Naive thymus-derived CD8-positive, alpha-beta T cell (primary cell): ENCODE measurements at regions not wholly inside any gene's neighbourhood (a gene's known extent, or its start where the extent isn't known, plus 50 kb on each side); places are given as distances from the start of the nearest gene placed in this dataset.
A peak's percentile ranks its signal among the peaks of the same experiment; 100 is the strongest.
"Not testable (repeated sequence)": the region's sequence is repeated elsewhere in the genome, so short reads cannot be mapped to it uniquely, and the experiment has no call there.

Experiments
- ATAC-seq, 2 donors: fragments of 150-1000 bp; cut with Tn5 transposase in 1 of 2; sonication (Bioruptor Pico), chemical (Tn5 transposase) in 1 of 2; 1 replicate in 1 of 2; 2 replicates in 1 of 2; pipeline ENCODE4 v1.10.0; 2021; ENCODE audit warnings: mild to moderate bottlenecking in 2 of 2, moderate library complexity in 2 of 2
- POLR2A ChIA-PET: fragments of 350-600 bp; sonication (Branson Sonifier 250); formaldehyde crosslinking; loops from one replicate; lab custom pipeline; 2021; ENCODE audit warnings: antibody characterized with exemption; lab: Charles Lee
- DNase-seq, 10 donors: peaks; one replicate each; pipeline versions ENCODE4 v3.0.0 to v3.0.0-alpha.2; 2020 to 2022
- H3K27ac Mint-ChIP-seq, 10 donors: one replicate each; pipeline ENCODE4 v1.8.0; 2020 to 2022; ENCODE audit warnings: mild to moderate bottlenecking in 10 of 10, mixed read lengths in 10 of 10, moderate library complexity in 4 of 10, inconsistent platforms in 1 of 10
- H3K27me3 Mint-ChIP-seq, 5 donors: one replicate each; pipeline ENCODE4 v1.8.0; 2021 to 2022; ENCODE audit warnings: mixed read lengths in 5 of 5
- H3K36me3 Mint-ChIP-seq, 3 donors: one replicate each; pipeline ENCODE4 v1.8.0; 2020 to 2022; ENCODE audit warnings: mixed read lengths in 3 of 3, mild to moderate bottlenecking in 2 of 3, inconsistent platforms in 1 of 3
- H3K4me1 Mint-ChIP-seq, 4 donors: one replicate each; pipeline ENCODE4 v1.8.0; 2021 to 2022; ENCODE audit warnings: mixed read lengths in 4 of 4
- H3K4me3 Mint-ChIP-seq, 10 donors: one replicate each; pipeline ENCODE4 v1.8.0; 2020 to 2022; ENCODE audit warnings: mild to moderate bottlenecking in 10 of 10, mixed read lengths in 10 of 10, moderate library complexity in 6 of 10, inconsistent platforms in 1 of 10
- H3K9me3 Mint-ChIP-seq, 9 donors: one replicate each; pipeline ENCODE4 v1.8.0; 2020 to 2022; ENCODE audit warnings: mixed read lengths in 9 of 9, mild to moderate bottlenecking in 3 of 9, inconsistent platforms in 1 of 9, moderate library complexity in 1 of 9

GRCh38 chr6:140464720-140465119 lies 1090.3 kb upstream of the CITED2 start:
- peaks cover 4 to 13% (median 5%) of the 10 kb centered on the region in 5 donors for H3K27me3 Mint-ChIP-seq
- POLR2A ChIA-PET = no interaction called here
- no peaks in the 10 kb centered on the region for H3K36me3 Mint-ChIP-seq
- H3K9me3 Mint-ChIP-seq = peaks cover 0 to 15% (median 5%) of the 10 kb centered on the region in 9 donors
- no peak for ATAC-seq
- H3K4me1 Mint-ChIP-seq = no peaks in the 10 kb centered on the region
- DNase-seq = no peak
- H3K4me3 Mint-ChIP-seq = no peak overlapping the region
- H3K27ac Mint-ChIP-seq = no peak overlapping the region

GRCh38 chr6:140463312-140463710 lies 1088.9 kb upstream of the CITED2 start:
- DNase-seq (no peak), ATAC-seq (no peak)
- Mint-ChIP-seq H3K27ac (no peak overlapping the region), H3K27me3 (peaks cover 4 to 22% (median 10%) of the 10 kb centered on the region in 5 donors), H3K36me3 (no peaks in the 10 kb centered on the region), H3K4me1 (no peaks in the 10 kb centered on the region), H3K4me3 (no peak overlapping the region), H3K9me3 (peaks cover 0 to 16% (median 4%) of the 10 kb centered on the region in 9 donors)
- POLR2A ChIA-PET = no interaction called here

- no peak overlapping the region for H3K4me3 Mint-ChIP-seq
- POLR2A ChIA-PET = no interaction called here
- H3K27me3 Mint-ChIP-seq = peaks cover 5 to 22% (median 10%) of the 10 kb centered on the region in 5 donors
- no peaks in the 10 kb centered on the region for H3K4me1 Mint-ChIP-seq
- ATAC-seq = no peak
- H3K27ac Mint-ChIP-seq = no peak overlapping the region
- no peak for DNase-seq
- H3K9me3 Mint-ChIP-seq = peaks cover 0 to 16% (median 4%) of the 10 kb centered on the region in 9 donors
- no peaks in the 10 kb centered on the region for H3K36me3 Mint-ChIP-seq
Measured at GRCh38 chr6:140462453-140463311, 1088.2 kb upstream of the CITED2 start.

- no peak overlapping the region for H3K4me3 Mint-ChIP-seq
- no peak overlapping the region for H3K27ac Mint-ChIP-seq
- POLR2A ChIA-PET = no interaction called here
- no peak for ATAC-seq
- no peak for DNase-seq
- H3K9me3 Mint-ChIP-seq = peaks cover 0 to 13% (median 2%) of the 10 kb centered on the region in 9 donors
- no peaks in the 10 kb centered on the region for H3K36me3 Mint-ChIP-seq
- H3K4me1 Mint-ChIP-seq = no peaks in the 10 kb centered on the region
- peaks cover 5 to 22% (median 10%) of the 10 kb centered on the region in 5 donors for H3K27me3 Mint-ChIP-seq
Measured at GRCh38 chr6:140462076-140462452, 1087.6 kb upstream of the CITED2 start.

GRCh38 chr6:140460267-140460666 lies 1085.8 kb upstream of the CITED2 start:
- Mint-ChIP-seq H3K4me1 (no peaks in the 10 kb centered on the region), H3K4me3 (no peak overlapping the region), H3K9me3 (peaks cover 0 to 4% (median 0%) of the 10 kb centered on the region in 9 donors), H3K27ac (no peak overlapping the region), H3K27me3 (peaks cover 5 to 22% (median 10%) of the 10 kb centered on the region in 5 donors), H3K36me3 (no peaks in the 10 kb centered on the region)
- no peak for DNase-seq
- POLR2A ChIA-PET = no interaction called here
- no peak for ATAC-seq

GRCh38 chr6:140459209-140459608 lies 1084.8 kb upstream of the CITED2 start:
- Mint-ChIP-seq H3K36me3 (no peaks in the 10 kb centered on the region), H3K4me3 (no peak overlapping the region), H3K4me1 (no peaks in the 10 kb centered on the region), H3K27ac (no peak overlapping the region), H3K27me3 (peaks cover 5 to 22% (median 10%) of the 10 kb centered on the region in 5 donors), H3K9me3 (peaks cover 0 to 4% (median 0%) of the 10 kb centered on the region in 9 donors)
- POLR2A ChIA-PET = no interaction called here
- ATAC-seq (no peak), DNase-seq (no peak)

GRCh38 chr6:140446241-140446640 lies 1071.8 kb upstream of the CITED2 start:
- POLR2A ChIA-PET = no interaction called here
- Mint-ChIP-seq H3K9me3 (no peaks in the 10 kb centered on the region), H3K27me3 (peaks cover 0 to 2% (median 0%) of the 10 kb centered on the region in 5 donors), H3K4me3 (no peak overlapping the region), H3K36me3 (no peaks in the 10 kb centered on the region), H3K27ac (no peak overlapping the region), H3K4me1 (no peaks in the 10 kb centered on the region)
- DNase-seq (no peak), ATAC-seq (no peak)

GRCh38 chr6:140445474-140446004 lies 1071.1 kb upstream of the CITED2 start:
- Mint-ChIP-seq H3K4me3 (no peak overlapping the region), H3K27me3 (peaks cover 0 to 2% (median 0%) of the 10 kb centered on the region in 5 donors), H3K4me1 (no peaks in the 10 kb centered on the region)

GRCh38 chr6:140443112-140443511 lies 1068.7 kb upstream of the CITED2 start:
- not testable (repeated sequence) for ATAC-seq, H3K9me3 Mint-ChIP-seq, H3K4me1 Mint-ChIP-seq, H3K27ac Mint-ChIP-seq, H3K27me3 Mint-ChIP-seq, H3K36me3 Mint-ChIP-seq, DNase-seq, H3K4me3 Mint-ChIP-seq
- POLR2A ChIA-PET = interaction anchor here (0.6 kb wide), 1 partner anchor 10 kb away, joined by 4 read pairs; no protein-coding TSS in a partner anchor

More at GRCh38 chr6:140445474-140446004, 1071.1 kb upstream of the CITED2 start:
- ATAC-seq (no peak), DNase-seq (no peak)
- POLR2A ChIA-PET = no interaction called here
- no peak overlapping the region for H3K27ac Mint-ChIP-seq
- no peaks in the 10 kb centered on the region for H3K9me3 Mint-ChIP-seq
- H3K36me3 Mint-ChIP-seq = no peaks in the 10 kb centered on the region

GRCh38 chr6:140441256-140441655 lies 1066.8 kb upstream of the CITED2 start:
- no peak for DNase-seq
- POLR2A ChIA-PET = no interaction called here
- no peaks in the 10 kb centered on the region for H3K9me3 Mint-ChIP-seq
- H3K4me1 Mint-ChIP-seq = no peaks in the 10 kb centered on the region
- no peaks in the 10 kb centered on the region for H3K27me3 Mint-ChIP-seq
- H3K36me3 Mint-ChIP-seq = no peaks in the 10 kb centered on the region
- no peak overlapping the region for H3K27ac Mint-ChIP-seq
- H3K4me3 Mint-ChIP-seq = no peak overlapping the region
- ATAC-seq = peak in 1 of 2 donors; percentile 30

- Mint-ChIP-seq H3K27me3 (no peaks in the 10 kb centered on the region), H3K4me3 (no peak overlapping the region), H3K9me3 (no peaks in the 10 kb centered on the region), H3K36me3 (no peaks in the 10 kb centered on the region), H3K4me1 (no peaks in the 10 kb centered on the region), H3K27ac (no peak overlapping the region)
- DNase-seq = no peak
- POLR2A ChIA-PET = no interaction called here
- no peak for ATAC-seq
Measured at GRCh38 chr6:140440223-140440835, 1065.9 kb upstream of the CITED2 start.

GRCh38 chr6:140438346-140438735 lies 1063.9 kb upstream of the CITED2 start:
- Mint-ChIP-seq H3K4me1 (no peaks in the 10 kb centered on the region), H3K36me3 (no peaks in the 10 kb centered on the region), H3K9me3 (peaks cover 0 to 8% (median 0%) of the 10 kb centered on the region in 9 donors), H3K4me3 (no peak overlapping the region), H3K27me3 (peaks cover 0 to 1% (median 0%) of the 10 kb centered on the region in 5 donors), H3K27ac (no peak overlapping the region)
- ATAC-seq (no peak), DNase-seq (no peak)
- POLR2A ChIA-PET = no interaction called here
